Osteoblast (primary cell): ENCODE measurements at regions not wholly inside any gene's neighbourhood (a gene's known extent, or its start where the extent isn't known, plus 50 kb on each side); places are given as distances from the start of the nearest gene placed in this dataset.
"Not testable (repeated sequence)": the region's sequence is repeated elsewhere in the genome, so short reads cannot be mapped to it uniquely, and the experiment has no call there.

Experiments used
- DNase-seq: peaks from one replicate; pipeline ENCODE4 v3.0.0; 2011; ENCODE audit warnings: low spot score, mixed read lengths; ENCODE audit not compliant: insufficient read length; ENCODE audit errors: missing footprints
- H2AFZ ChIP-seq: 2 replicates; pipeline ENCODE4 v1.6.0; 2011; ENCODE audit warnings: mild to moderate bottlenecking, low read length
- H3K27ac ChIP-seq: 2 replicates; pipeline ENCODE4 v1.5.1; 2011; ENCODE audit warnings: mild to moderate bottlenecking, low read depth, low read length, moderate library complexity
- H3K27me3 ChIP-seq: 2 replicates; pipeline ENCODE4 v1.6.0; 2012; ENCODE audit warnings: mild to moderate bottlenecking, control low read depth, inconsistent platforms, low read length, moderate library complexity; ENCODE audit not compliant: insufficient read depth
- H3K36me3 ChIP-seq: 2 replicates; pipeline ENCODE4 v1.5.1; 2011; ENCODE audit warnings: mild to moderate bottlenecking, low read length, control low read depth, moderate library complexity; ENCODE audit not compliant: insufficient read depth
- H3K4me1 ChIP-seq: 2 replicates; pipeline ENCODE4 v1.5.1; 2011; ENCODE audit warnings: mild to moderate bottlenecking, low read length, control low read depth, moderate library complexity; ENCODE audit not compliant: insufficient read depth
- H3K4me2 ChIP-seq: 2 replicates; pipeline ENCODE4 v1.6.0; 2011; ENCODE audit warnings: mild to moderate bottlenecking, low read length; ENCODE audit not compliant: insufficient read depth
- H3K4me3 ChIP-seq: fragments of 200-600 bp; sonication (generic); 3 replicates; pipeline ENCODE4 v1.5.1; 2012; ENCODE audit warnings: mild to moderate bottlenecking, low read length, inconsistent platforms; ENCODE audit not compliant: insufficient read depth
- H3K79me2 ChIP-seq: 2 replicates; pipeline ENCODE4 v1.6.0; 2012; ENCODE audit warnings: mild to moderate bottlenecking, low read length, control low read depth, inconsistent platforms; ENCODE audit not compliant: insufficient read depth
- H3K9me3 ChIP-seq: 2 replicates; pipeline ENCODE4 v1.5.1; 2011; ENCODE audit warnings: low read depth, low read length, control low read depth
- H4K20me1 ChIP-seq: 2 replicates; pipeline ENCODE4 v1.6.0; 2012; ENCODE audit warnings: mild to moderate bottlenecking, low read length, control low read depth; ENCODE audit not compliant: insufficient read depth
- TF ChIP-seq, protein P1 (sequence below): IDR thresholded peaks from 2 replicates; pipeline ENCODE4 v1.5.1; 2011; ENCODE audit warnings: mild to moderate bottlenecking, low read depth, low read length, moderate library complexity; ENCODE audit errors: extremely low read depth

DNA sequence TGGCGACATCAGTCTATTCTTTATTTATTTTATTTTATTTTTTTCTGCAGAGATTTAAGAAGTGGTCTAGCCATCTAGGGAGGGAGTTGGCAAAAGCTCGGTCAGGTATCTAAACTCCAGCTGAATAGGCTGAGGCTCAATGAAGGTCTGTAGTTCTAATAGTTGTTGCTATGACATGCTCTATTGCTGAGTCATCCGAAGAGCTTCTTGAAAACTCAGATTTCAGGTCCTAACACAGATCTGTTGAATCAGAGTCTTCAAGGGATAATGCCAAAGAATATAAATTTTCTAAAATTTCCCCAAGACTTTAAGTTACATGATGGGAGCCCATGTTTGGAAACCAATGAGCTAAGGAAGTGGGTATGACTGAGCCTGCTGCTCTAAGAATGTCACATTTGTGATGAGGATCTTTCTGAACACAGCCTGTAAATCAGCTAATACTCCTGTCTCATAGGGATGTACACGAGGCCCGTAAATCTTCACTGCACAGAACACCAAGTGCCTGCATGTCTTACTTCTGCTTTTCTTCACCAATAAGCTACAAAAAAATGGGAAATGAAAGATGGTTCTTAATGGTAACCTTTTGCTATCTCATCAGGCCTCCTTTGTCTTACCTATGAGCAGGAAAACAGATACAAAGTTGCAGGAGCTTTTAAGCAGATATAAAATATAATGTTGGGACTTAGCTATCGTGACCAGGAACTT lies 901.4 kb upstream of the API5 start:
- Histone ChIP-seq H3K79me2 (no peaks in the 10 kb centered on the region), H3K4me2 (no peak overlapping the region), H3K9me3 (peaks cover 9% of the 10 kb centered on the region), H3K36me3 (no peaks in the 10 kb centered on the region), H3K27ac (no peak overlapping the region), H3K27me3 (no peaks in the 10 kb centered on the region), H4K20me1 (no peaks in the 10 kb centered on the region), H3K4me1 (no peaks in the 10 kb centered on the region), H2AFZ (no peak overlapping the region), H3K4me3 (no peak overlapping the region)
- TF ChIP-seq, protein P1, sequence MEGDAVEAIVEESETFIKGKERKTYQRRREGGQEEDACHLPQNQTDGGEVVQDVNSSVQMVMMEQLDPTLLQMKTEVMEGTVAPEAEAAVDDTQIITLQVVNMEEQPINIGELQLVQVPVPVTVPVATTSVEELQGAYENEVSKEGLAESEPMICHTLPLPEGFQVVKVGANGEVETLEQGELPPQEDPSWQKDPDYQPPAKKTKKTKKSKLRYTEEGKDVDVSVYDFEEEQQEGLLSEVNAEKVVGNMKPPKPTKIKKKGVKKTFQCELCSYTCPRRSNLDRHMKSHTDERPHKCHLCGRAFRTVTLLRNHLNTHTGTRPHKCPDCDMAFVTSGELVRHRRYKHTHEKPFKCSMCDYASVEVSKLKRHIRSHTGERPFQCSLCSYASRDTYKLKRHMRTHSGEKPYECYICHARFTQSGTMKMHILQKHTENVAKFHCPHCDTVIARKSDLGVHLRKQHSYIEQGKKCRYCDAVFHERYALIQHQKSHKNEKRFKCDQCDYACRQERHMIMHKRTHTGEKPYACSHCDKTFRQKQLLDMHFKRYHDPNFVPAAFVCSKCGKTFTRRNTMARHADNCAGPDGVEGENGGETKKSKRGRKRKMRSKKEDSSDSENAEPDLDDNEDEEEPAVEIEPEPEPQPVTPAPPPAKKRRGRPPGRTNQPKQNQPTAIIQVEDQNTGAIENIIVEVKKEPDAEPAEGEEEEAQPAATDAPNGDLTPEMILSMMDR = no peak
- no peak for DNase-seq

DNA sequence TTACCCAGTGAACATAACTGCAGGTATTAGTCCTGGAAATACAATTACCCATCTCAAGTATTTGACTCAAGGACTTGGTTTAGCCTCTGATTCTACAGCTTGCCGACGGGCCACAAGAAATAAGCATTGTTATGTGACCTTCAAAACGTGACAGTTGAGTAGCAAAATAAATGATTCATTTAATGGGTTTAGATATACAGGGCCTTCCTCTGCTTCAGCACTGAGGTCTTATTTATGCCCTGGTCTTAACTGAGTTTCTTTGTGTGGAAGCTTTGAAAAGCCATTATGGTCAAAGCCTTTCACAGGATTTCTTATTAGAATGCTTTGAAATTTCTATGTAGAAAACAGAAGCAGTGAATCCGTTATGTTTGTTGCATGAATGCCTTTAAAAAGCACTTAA lies 899.2 kb upstream of the API5 start:
- Histone ChIP-seq H3K9me3 (peaks cover 8% of the 10 kb centered on the region), H4K20me1 (no peaks in the 10 kb centered on the region), H3K79me2 (no peaks in the 10 kb centered on the region), H3K27me3 (no peaks in the 10 kb centered on the region), H3K4me3 (no peak overlapping the region), H3K36me3 (no peaks in the 10 kb centered on the region), H3K4me2 (no peak overlapping the region), H3K4me1 (no peaks in the 10 kb centered on the region), H3K27ac (no peak overlapping the region), H2AFZ (no peak overlapping the region)
- no peak for DNase-seq
- TF ChIP-seq, protein P1 = no peak

DNA sequence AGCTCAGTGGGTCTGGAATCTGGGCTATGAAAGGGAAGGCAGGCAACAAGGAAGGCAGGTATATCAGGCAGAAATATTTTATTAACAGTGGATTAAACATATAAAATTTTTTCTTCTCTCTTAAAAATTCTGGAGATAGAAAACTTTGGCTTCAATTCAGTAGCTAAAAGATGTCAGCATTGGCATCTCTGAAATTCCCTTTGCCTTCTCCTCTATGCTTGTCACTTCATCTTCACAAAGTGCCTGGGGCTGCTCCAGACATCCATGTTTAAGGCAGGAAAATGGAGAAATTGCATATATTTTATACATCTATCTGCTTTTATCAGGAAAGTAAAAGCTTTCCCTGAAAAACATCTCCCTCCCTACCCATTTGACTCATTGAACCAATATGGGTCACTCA lies 894.1 kb upstream of the API5 start:
- Histone ChIP-seq H3K79me2 (no peaks in the 10 kb centered on the region), H4K20me1 (no peaks in the 10 kb centered on the region), H3K4me2 (no peak overlapping the region), H3K27ac (no peak overlapping the region), H3K4me3 (no peak overlapping the region), H3K9me3 (peaks cover 8% of the 10 kb centered on the region), H3K36me3 (no peaks in the 10 kb centered on the region), H3K27me3 (no peaks in the 10 kb centered on the region), H2AFZ (no peak overlapping the region), H3K4me1 (no peaks in the 10 kb centered on the region)
- DNase-seq = no peak
- TF ChIP-seq, protein P1 = no peak

DNA sequence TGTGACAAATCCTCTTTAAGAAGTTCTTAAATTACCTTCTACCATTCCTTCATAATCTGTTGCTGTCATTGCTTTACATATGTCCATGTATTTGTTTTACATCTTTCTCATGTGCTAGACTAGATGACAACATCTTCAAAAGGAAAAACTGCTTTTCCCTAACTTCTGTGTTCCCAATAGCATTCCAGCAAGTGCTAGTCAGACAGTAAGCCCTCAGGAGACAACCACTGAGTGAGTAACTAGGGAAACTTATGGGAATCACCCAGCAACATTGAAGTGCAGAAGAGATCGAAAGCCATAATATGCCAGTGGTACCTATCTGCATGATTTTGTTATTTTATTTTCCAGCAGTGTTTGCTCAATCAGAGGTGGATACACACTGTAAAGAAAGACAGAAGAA lies 889.7 kb upstream of the API5 start:
- Histone ChIP-seq H2AFZ (no peak overlapping the region), H3K27me3 (no peaks in the 10 kb centered on the region), H3K4me1 (no peaks in the 10 kb centered on the region), H3K79me2 (no peaks in the 10 kb centered on the region), H3K27ac (no peak overlapping the region), H3K36me3 (no peaks in the 10 kb centered on the region), H3K4me3 (no peak overlapping the region), H3K4me2 (no peak overlapping the region), H3K9me3 (peaks cover 6% of the 10 kb centered on the region), H4K20me1 (no peaks in the 10 kb centered on the region)
- TF ChIP-seq, protein P1 = no peak
- no peak for DNase-seq

DNA sequence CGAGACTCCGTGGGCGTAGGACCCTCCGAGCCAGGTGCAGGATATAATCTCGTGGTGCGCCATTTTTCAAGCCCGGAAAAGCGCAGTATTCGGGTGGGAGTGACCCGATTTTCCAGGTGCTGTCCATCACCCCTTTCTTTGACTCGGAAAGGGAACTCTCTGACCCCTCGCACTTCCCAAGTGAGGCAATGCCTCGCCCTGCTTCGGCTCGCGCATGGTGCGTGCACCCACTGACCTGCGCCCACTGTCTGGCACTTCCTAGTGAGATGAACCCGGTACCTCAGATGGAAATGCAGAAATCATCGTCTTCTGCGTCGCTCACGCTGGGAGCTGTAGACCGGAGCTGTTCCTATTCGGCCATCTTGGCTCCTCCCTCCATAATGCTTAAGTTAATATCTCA lies 876.9 kb upstream of the API5 start:
- H3K4me3 ChIP-seq, H3K27ac ChIP-seq, H3K4me1 ChIP-seq, H2AFZ ChIP-seq, H3K27me3 ChIP-seq, H3K4me2 ChIP-seq, H3K79me2 ChIP-seq, H3K36me3 ChIP-seq, H3K9me3 ChIP-seq, H4K20me1 ChIP-seq, DNase-seq: not testable (repeated sequence)
